HG03025 (cell line): ENCODE measurements at regions not wholly inside any gene's neighbourhood (a gene's known extent, or its start where the extent isn't known, plus 50 kb on each side); places are given as distances from the start of the nearest gene placed in this dataset.
"Not testable (repeated sequence)": the region's sequence is repeated elsewhere in the genome, so short reads cannot be mapped to it uniquely, and the experiment has no call there.

Experiments
- ATAC-seq: cut with Tn5 transposase; IDR thresholded peaks from one replicate; pipeline ENCODE4 v1.9.1; 2021; ENCODE audit warnings: mild to moderate bottlenecking, moderate library complexity; ENCODE audit not compliant: unreplicated experiment, low FRiP score

GRCh38 chr18:43787721-43788120 is 510.4 kb upstream of the SYT4 start:
- ATAC-seq, result not testable (repeated sequence)

DNA sequence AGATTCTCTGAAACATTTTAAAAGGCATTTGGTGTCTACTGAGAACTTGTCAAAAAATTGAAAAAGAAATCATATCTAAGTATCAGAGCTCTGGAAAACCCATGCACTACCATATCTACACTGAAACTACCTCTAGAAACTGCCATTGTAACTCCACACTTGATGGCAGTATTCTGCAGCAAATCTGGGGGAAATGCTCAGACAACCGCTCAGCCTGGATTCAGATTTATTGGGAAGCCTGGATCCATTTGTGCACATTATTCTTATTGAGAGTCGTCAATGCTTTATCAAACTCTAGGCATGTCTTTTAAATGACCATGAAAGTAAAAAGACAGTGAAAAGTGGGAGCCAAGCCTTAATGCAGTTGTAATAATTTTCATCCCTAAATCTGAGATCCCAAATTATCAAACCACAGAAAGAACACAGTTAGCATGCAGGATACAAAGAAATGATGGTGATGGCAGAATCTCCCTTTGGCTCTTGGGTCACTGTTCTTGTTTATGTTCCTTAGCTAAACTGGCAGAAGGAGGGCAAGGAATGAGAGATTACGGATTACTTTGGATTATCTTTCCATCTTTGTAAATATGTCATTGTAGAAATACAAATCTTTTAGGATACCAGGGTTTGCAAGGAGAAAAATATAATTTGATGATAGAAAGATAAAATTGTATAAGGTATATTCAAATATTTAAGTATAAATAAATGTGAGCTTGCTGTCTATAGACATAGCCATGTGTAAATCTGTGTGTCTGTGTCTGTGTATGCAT is 512.1 kb upstream of the SYT4 start:
- no peak for ATAC-seq

DNA sequence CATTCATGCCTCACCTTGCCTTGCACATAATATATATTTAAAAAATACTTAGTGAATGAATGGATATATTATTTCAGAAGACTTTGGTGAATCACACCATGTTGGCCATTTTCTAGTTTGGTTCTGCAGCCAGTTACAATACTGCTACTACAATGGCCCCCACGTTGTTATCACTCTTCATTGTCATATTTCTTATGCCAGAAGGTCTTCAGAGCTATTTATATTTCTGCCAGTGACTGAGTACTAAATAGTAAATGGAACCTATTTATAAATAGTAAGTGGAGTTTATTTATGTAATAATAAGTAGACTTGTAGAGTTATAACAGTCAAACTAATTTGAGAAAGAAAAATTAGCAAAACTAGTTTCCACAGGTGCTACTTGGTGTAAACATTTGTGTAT is 516.6 kb upstream of the SYT4 start:
- ATAC-seq, result no peak

DNA sequence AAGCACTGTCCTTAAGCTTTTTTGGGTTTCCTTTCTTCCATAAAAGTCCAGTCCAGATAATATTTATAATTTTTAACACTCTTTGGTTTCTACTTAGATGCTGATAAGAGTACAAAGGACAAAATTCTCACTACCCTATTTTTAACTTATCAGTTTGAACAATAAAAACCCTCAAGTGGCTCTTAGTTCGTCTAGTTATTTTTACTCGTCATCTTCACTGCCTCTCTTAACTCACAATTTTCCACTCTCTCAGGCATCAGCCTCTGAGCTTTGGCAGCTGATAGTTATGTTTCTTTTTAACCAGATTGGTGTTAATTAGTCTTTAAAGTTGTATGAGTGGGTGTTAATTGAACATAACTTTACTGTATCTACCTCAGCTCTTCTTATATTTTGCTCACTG is 517.1 kb upstream of the SYT4 start:
- ATAC-seq, result no peak

DNA sequence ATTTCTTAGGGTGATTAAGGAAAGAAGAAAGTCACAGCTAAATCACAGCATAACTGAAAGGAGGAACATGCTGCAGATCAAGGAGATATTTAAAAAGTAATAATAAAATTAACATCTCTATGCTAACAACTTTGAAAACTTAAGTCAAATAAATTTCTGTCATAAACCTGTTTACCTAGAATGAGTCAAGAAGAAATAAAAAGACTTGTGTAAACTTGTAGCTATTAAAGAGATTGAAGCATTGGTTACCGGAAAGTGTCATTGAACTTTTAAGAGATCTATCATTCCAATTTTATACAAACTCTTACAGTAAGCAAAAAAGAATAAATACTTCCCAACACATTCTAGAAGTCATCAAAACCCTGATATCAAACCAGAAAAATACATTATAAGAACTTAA is 520.1 kb upstream of the SYT4 start:
- ATAC-seq, result no peak

DNA sequence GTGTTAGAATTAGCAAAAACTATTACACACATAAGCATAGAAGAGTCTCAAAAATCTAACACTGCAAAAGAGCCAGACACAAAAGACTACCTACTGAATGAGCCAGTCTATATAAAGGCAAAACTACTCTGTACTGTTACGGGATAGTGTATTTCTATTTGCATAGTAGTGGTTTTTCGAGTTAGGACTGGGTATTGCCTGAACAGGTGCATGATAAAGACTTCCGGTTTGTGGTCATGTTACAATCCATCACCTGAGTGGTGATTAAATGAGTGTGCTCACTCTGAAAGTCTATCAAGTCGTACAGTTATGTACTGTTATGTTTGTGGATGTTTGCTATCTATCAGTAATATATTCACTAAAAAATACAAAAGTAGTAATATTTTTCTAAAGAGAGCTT is 523.3 kb upstream of the SYT4 start:
- ATAC-seq, result no peak

- no peak for ATAC-seq
Measured at GRCh38 chr18:43805646-43806194, 528.4 kb upstream of the SYT4 start.

DNA sequence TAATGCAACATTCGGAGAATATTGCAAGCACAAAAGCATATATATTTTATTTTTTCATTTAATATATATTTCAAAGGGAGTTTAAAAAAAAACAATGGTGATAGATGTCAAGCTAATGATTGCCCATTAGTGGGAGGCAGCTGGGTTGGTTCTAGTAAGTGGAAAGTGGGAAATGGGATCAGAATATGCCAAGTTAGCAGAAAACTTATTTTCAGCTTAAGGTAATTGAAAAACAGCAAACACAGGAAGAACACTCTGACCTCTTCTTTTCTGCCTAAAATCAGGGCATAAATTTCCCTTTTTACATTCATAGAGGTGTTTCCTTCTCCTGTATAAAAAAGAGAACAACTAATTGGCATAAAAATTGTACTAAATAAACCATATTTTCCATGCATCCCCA is 535.3 kb upstream of the SYT4 start:
- ATAC-seq, result no peak

GRCh38 chr18:43819397-43819796 is 542.1 kb upstream of the SYT4 start:
- no peak for ATAC-seq

- no peak for ATAC-seq
Measured at GRCh38 chr18:43819873-43820272, 542.6 kb upstream of the SYT4 start.

DNA sequence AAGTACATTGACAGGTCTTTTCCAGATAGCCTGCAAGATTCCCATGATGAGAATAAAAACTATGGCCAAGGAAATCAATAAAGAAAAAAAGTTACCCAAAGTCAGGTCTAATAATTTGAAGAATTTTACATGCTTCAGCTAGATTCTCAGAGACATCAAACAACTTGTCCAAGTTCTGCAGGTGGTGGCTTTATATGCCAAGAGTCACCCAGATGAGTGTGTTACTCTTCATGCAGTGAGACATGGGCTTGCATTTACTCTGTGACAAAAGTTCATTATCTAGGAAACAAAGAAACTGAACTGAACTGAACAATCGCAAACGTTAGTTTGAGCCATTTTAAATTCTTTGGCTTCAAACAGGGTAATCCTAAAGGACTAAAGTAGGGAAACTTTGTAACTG is 548.5 kb upstream of the SYT4 start:
- no peak for ATAC-seq

DNA sequence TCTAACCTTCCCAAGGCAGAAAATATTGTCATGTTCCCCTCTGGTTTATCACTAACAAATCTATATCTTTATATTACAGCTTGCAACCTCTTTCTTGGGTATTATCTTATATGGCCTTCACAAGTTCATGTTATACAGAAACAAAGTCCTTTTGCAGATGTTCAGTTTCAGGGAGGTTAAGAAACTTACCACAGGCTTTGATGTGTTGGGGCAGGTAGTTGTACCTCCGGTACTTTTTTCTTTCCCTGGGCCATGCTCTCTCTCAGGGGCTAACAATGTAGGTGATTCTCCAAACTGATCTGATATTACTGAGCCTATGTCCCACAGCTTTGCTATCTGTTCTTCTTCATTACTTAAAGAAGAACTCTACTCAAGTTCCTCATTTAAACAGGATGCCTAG is 548.9 kb upstream of the SYT4 start:
- no peak for ATAC-seq

DNA sequence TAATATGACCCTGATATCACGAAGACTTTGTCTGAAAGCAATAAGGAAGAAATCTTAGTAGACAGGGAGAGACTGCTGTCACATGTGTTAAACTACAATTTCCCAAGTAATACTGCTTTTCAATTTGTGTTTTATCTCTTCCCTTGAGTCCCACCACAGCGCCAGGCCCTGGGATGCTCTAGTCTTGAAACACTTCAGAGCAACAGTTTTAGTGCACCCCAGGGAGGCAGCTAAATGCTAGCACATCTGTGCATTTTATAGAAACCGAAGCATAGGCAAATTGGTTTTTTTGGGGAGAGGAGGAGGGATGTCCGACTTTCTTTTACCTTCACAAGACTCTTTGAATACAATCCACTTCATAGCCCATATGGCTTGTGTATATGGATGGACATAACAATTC is 550.0 kb upstream of the SYT4 start:
- ATAC-seq, result no peak

- ATAC-seq, result no peak
Measured at GRCh38 chr18:43830303-43830702, 553.0 kb upstream of the SYT4 start.

DNA sequence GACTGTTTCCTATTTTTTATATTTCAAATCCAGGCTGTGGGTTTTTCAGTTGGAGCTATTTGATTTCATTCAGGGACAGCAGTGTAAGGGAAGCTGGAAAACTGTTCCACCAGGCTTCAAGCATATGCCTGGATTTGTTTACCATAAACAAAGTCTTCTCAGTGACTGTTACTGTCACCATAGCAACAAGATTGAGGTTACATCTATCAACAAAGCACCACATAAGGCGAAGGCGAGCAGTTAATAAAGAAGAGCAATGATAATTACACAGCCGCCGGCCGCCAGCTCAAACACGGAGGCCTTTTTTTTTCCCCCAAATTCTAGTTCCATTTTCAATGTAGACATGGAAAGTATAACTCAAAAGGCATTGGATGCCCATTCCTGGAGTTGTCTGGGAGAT is 553.7 kb upstream of the SYT4 start:
- ATAC-seq, result no peak

DNA sequence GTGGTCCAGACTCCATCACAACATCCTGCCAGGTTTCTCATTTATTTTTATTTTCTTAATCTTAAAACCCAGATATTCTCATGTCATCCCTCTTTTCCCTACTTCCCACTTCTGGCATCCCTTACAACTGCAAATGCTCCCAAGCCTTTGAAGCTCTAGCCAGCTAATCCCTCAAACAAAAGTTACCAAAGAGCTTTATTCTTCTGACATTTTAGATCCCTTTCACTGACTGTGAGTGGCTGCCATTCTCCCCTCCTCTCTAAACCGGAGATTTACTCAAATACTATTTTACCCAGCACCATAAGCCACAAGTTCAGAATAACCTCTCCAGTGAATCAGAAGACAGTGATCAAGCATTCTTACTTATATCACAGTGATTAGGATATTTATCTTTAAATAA is 569.0 kb upstream of the SYT4 start:
- ATAC-seq, result no peak

DNA sequence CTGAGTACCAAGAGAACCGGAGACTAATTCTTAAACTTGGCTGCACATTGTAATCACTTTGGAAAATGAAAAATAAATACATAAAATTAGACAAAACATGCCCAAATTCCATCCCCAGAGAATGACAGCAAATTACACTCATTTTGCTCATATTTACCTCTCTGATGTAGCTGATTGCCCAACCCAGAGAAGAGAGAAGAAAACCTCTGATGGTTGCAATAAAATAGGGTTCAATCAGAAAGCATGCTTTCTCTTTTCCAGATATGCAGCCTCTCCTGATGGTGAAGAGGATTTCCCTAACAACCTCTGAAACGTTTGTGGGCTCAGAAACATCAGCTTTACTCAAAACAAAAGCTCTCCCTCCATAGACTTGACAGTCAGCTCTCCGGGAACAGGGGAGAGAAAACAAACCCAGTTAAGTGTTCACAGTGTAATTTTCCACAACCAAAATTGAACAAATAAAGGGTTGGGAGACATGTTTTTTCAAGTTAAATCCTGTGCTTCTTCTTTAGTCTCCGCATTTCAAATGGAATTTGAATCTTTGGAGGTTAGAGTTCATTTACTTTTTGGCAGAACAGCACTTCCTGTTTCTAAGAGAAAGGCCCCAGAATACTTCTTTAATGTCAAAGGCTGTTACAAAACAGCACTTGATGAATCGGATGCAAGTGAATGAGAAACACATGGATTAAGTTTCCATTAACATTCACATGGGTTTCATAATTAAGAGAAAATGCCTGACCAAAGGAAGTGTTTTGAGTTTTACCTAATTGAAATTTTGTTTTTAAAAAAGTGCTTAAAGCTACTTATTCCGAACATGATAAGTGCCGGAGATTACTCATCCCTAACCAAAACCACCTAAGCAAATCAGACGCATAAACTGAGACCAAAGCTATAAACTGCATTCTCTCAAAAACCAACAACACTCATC is 570.1 kb upstream of the SYT4 start:
- no peak for ATAC-seq

- ATAC-seq, result not testable (repeated sequence)
Measured at GRCh38 chr18:43849831-43850230, 572.5 kb upstream of the SYT4 start.

DNA sequence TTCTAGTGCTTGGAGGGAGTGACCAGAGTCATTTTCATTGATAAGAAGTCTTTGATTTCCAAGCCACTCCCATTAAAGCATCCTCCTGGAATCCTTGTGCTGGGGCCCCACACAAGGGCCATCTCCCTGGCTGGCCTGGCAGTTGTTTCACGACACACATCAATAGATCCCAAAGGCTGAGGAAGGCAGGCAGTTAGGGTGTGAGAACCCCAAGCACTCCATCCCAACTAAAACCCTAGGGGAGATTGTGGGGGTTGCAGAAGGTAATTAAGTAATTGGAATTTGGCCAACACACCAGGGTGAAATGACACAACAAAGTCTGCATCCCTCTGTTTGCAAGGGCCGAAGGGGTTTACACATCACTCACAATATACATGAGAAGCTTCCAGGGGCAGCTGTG is 578.1 kb upstream of the SYT4 start:
- ATAC-seq, result no peak

- no peak for ATAC-seq
Measured at GRCh38 chr18:43863180-43863579, 585.9 kb upstream of the SYT4 start.

- no peak for ATAC-seq
Measured at GRCh38 chr18:43866696-43867095, 589.4 kb upstream of the SYT4 start.
